Ovary (tissue), 3 donors: ENCODE measurements at regions not wholly inside any gene's neighbourhood (a gene's known extent, or its start where the extent isn't known, plus 50 kb on each side); places are given as distances from the start of the nearest gene placed in this dataset.

ENCODE experiments used
- CTCF ChIP-seq, 3 donors: fragments of 450-650 bp in 2 of 3; fragments of 200-600 bp in 1 of 3; IDR thresholded peaks; one replicate each; pipeline versions ENCODE4 v1.5.1 to v1.8.0; 2016 to 2022; ENCODE audit warnings: antibody characterized with exemption in 3 of 3, mild to moderate bottlenecking in 1 of 3
- EP300 ChIP-seq: sonication (generic); formaldehyde crosslinking; IDR thresholded peaks from one replicate; pipeline ENCODE4 v1.6.1; 2017; ENCODE audit warnings: antibody characterized with exemption
- donor health status: DM: no; HTN: no; CAD: no.

GRCh38 chr4:123621072-123621705 is 224.6 kb downstream of the SPRY1 start:
- TF ChIP-seq EP300 (no peak), CTCF (IDR thresholded peaks at IDR 0.05) (no peak)
